HG03460 (cell line): ENCODE measurements at regions not wholly inside any gene's neighbourhood (a gene's known extent, or its start where the extent isn't known, plus 50 kb on each side); places are given as distances from the start of the nearest gene placed in this dataset.
"Not testable (repeated sequence)": the region's sequence is repeated elsewhere in the genome, so short reads cannot be mapped to it uniquely, and the experiment has no call there.

Experiments used
- ATAC-seq: cut with Tn5 transposase; IDR thresholded peaks from one replicate; pipeline ENCODE4 v1.9.1; 2021; ENCODE audit not compliant: unreplicated experiment

DNA sequence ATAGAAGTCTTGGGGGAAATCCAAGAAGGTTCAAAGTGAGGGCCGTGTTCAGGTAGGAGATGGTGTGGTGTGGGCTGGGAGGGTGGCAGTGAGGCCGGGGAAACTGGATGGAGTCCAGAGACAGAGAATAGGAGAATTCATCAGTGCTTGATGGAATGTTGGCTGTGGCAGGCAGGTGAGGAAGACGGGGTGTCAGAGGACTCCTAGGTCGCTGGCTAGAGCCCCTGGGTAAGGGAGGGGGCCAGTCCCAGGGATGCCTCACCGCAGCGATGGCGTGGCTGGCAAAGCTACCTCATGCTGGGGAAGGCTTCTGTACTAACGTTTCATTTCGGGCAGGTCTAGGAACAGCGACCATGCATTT lies 373.0 kb downstream of the RPS24 start:
- no peak for ATAC-seq

DNA sequence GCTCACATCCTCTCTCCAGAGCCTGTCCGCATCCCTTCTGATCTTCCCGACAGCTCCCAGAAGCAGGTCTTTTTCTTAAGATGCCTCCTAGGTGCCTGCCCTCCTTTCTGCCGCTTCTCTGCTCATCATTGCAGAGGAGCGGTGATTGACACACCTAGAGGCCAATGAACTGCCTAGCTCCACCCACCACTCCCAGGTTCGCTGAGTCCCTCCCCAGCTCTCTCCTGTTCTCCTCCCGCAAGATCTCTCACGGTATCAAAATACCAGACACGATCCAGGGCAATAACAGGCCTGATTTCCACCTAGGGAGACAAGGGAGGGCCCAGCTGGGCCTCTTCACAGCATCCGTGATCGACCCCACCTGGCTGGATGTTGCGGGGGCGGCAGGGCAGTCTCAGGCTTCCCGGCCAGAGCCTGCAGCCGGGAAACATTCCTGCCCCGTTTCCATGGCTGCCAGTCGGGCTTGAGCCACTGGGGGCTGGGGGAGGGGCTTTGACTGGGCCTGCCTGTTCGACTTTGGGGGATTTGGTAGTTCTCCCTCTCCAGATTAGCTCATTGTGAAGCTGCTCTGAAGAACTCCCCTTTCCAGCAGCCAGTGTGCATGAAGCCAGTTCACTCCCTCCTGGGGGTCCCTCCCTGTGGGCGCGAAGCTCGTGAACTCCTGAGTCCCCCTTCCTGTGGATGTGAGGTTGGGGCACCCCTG lies 373.5 kb downstream of the RPS24 start:
- peak; percentile 61 for ATAC-seq

DNA sequence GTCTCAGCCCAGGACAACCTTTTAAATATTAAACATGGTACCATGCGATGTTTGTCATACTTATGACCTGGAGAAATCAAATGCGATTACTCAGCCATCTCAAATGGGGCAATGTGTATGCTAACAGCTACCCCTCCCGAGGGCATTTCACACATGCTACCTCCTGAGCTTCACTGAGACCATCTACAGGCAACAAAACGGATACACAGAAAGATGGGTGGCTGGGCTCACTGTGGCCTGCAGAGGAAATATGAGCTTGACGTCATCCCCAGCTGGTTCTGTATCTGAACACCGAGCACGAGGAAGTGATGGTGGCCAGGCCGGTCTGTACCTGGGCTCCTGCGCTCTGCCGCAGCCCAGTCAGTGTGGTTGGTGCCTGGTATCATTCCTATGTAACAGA lies 374.3 kb downstream of the RPS24 start:
- no peak for ATAC-seq

DNA sequence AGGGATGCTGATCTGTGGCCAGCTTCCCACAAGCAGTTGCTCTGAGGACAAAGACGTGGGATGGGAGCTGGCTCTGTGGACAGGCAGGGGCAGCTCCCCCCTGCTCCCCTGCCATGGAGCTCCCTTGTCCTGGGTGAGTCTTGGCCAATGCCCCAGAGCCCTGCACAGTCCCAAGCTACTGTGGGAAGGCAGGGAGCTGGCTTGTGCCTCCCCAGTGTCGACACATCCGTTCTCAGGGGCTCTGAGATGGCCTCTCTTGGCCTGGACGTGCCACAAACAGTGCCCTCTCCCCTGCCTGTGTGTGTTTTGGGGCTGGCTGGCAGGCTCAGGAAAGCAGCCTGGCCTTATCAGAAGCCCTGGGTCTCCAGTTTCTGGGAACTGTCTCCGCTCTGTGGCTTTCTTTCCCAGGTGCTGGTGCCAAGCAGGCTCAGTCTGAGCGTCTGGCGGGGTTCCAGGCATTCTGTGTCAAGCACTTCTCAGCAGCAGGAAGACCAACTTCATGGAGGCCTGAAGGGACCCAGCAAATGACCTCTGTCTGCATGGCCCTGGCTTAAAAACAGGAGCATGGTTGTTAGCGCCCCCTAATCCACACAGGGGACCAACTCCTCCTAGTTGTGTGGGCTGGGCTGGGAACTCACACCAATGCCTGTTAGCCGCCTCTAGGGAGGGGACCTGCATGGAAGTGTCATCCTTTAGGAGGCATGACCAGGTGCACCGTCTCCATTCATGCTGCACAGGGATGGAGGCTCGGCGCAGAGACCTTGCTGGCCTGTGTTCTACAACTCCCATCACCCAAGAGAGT lies 375.2 kb downstream of the RPS24 start:
- no peak for ATAC-seq

DNA sequence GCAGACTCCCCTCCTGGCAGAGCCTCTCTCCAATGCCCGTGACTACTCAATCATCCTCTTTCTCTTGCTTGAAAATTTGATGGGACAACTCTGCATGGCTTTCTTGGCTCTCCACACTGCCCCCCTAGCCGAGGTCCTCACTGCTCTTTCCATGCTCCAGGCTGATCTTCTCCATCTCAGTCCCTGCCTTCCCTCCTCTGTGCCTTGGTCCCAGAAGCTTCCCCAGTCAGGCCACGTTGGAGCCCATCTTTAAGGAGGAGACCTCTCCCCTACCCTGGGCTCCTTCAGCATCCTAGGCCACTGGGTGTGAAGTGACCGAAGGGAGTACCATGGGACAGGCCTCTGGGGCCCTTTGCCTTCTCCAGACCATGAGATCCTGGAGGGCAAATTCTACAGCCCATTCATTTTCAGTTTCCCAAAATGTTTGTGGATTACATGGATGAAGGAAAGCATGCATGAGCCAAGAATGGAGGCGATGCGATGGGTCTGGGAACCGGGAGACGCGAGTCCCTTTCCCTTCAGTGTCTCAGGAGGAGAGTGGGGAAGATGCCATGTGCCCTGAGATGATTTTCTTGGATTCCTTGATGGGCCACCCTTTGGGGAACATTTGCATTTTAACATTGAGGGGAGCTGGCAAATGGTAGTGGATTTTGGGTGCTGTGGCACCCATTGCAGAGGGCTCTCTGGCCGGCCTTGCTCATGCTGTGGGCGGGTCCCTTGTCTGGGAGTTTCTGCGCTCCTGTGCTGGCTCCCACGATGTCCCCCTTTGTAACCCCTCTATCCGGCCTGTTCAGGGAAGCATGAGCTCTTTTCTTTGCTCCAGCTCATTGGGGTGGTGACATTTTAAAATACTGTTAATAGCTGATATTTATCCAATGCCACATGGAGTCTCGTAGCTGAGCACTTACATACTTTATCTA lies 376.6 kb downstream of the RPS24 start:
- no peak for ATAC-seq

DNA sequence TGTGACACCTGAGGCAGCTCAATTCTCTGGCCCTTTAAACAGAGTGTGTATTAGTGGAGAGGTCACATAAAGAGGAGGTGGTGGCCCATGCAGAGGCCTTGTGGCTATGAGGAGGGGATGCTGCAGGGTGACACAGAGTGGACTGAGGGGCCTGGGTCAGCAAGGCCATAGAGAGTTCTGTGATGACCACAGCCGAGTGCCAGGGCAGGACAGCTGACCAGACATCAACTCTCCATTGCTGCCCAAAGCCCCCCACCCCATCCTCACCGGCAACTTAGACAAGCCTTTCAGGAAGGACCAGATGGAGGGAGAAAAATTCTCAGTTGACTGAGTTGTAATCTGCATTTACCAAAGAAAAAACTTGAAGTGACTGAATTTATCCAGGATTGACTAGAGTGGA lies 378.1 kb downstream of the RPS24 start:
- no peak for ATAC-seq

DNA sequence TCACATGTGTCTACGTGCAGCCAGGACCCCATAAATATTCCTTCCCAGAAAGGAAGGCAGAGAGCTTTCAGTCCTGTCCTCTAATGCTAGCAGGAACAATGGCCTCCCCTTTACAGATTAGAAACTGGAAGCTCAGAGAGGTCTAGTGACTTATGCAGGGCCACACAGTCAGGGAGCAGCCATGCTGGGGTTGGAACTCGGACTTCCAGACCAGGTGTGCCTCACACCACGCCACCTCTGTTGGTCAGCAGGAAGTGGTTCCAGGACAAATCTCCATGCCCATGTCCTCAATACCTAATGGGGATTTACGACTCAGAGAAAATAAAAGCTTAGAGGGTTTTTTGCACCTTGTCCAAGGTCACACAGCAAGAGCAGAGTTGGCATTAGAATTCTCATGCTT lies 378.9 kb downstream of the RPS24 start:
- ATAC-seq, result no peak

DNA sequence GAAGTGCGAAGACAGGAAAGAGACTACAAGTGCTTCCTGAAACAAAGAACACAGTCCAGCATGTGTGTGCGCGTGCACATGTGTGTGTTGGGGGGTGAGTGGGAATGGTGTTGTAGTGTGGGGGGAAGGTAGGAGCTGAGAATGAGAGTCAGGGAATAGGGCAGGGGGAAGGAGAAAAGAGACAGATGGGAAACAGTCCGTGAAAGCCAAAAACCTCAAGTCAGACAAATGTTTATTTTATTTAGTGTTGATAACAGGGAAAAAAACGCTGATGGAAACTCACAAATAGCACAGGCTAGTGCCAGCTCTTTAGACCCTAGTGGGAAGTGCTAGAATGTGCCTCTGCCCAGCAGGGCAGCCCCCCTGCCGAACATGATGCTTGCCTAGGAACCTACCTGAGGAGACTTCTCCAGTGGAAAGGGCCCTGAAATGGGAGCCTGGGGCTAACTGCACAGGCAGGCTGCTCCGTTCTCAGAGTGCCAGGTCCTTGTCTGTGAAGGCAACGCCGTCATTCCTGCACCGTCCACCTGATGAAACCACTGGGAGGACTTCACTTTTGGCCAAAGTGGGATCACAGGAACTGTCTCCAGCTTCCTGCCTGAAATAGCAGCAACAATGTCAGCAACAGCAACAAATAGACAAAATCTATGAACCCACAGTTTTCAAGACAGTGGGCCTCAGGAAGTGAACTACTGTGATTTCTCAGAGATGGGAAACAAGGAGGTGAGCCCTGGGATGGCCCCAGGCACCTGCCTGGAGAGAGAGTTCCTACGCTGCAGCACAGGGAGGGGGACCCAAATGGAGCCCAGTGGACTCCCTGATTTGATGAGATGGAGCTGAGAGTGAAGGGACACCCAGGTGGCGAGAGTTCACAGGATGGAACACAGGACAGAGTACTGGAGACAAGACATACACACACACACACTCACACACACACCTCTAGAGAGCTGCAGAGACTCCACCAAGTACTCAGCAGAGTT lies 379.7 kb downstream of the RPS24 start:
- ATAC-seq, result no peak

DNA sequence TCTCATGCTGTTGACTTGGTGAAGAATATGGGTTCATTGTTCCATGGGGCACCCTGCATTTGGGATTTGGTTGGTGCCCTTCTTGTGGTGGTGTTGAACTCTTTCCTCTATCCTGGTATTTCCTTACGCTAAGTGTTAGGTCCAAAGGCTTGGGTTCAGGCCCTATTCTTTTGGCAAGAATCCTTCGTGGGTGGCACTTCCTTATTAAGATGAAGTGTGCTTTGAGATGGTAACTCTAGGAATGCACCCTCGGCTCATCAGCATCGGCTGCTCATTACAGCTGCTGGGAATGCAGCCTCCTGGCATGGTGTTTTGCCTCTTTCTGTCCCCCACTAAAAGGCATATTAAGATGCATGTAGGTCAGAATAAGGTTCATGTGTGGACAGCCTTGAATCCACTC lies 380.7 kb downstream of the RPS24 start:
- ATAC-seq, result no peak

DNA sequence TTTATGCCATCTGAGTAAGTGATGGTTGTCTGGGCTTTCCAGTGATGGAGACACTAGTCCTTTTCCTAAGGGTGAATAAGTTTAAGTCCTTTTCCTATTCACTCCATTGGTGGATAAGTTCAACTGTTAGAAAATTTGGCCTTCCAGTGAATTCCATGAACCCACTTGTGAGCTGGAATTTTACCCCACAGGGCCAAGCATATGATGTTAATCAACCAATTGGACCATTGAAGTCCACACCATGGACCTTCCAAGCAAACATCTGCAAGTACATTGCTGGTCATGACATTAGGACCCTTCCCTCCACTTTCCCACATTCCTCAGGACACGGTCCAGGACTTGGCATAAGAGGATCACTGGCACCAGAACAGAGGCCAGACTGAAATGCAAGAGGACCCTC lies 381.4 kb downstream of the RPS24 start:
- ATAC-seq, result no peak

DNA sequence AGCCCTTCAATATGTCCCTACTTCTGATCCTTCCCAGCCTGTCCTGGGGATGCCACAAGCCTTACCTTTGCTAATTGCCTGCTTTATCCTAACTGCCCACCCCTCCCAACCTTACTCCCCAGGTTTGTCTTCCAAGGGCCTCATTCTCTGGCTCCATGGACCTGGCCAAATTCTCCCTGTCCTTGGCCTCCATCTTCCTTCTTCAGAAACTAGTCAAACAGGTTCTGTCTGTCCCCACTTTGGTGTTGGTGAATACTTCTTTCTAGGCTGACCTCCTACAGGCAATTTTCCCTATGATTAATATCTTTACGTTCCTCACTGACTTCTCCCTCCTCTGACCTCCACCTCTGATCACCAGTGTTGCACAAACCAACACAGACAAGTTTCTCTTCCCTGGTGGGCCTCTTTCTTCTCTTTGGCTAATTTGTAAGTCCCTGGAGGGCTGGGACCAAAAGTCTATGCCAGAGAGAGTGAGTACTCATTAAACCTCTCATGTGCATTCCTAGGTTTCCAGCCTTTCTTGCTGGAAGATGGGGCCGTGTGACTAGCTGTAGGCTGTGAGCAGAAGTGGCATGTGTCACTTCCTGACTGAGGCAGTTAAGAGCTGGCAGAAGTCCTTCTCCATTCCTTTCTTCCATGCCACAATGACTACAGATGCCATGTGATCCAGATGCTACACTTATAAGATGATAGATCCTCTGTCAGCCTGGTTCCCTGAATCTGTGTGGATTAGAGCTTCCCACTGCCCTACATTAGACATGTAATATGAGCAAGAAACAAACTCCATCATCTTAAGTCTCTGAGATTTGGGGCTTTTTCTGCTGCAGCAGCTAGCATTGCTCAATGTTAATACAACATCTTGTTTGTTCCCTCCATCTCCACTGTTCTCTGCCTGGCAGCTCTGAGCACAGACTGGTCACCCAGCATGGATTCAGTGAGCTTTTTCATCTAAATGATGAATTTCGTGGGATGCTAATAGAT lies 382.7 kb downstream of the RPS24 start:
- no peak for ATAC-seq

DNA sequence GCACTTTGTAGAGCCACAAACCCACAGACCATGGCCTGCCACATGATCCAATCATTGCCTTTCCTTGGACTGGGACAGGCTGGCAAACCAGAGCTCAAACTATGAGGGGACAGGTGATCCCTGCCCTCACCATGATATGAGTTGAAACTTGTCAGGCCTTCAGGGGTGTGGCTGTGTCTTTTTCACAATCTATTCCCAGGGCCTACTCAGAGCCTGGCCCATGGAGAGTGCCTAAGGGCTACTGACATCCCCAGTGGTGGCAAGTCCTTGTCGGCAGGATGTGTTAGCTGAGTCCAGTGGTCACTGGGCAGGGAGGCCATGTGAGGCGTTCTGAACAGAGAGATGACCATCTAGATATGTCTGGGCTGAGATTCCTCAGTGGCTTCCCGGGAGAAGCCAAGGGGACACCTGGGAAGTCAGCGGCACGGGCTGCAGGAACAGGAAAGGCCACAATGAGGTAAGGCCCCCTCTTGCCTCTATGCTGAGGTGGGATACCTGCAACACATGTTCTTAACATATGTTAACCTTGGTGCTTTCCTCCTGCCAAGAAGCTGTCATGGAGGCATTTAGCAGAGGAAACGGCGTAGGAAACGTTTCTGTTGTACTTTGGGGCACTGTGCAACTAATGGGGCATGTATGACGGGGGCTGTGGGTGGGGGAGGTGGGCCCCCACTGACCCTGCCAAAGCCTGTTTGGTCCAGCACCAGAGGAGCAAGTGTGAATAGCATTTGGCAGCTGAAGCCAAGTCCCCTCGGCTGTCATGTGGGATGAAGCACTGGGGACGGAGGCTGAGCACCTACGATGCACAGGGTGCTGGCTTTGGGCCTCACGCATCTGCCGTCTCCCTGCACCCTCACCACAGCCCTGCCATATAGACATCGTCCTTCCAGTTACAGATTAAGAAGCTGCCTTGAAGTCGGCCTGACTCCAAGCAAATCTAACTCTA lies 384.0 kb downstream of the RPS24 start:
- ATAC-seq, result no peak

DNA sequence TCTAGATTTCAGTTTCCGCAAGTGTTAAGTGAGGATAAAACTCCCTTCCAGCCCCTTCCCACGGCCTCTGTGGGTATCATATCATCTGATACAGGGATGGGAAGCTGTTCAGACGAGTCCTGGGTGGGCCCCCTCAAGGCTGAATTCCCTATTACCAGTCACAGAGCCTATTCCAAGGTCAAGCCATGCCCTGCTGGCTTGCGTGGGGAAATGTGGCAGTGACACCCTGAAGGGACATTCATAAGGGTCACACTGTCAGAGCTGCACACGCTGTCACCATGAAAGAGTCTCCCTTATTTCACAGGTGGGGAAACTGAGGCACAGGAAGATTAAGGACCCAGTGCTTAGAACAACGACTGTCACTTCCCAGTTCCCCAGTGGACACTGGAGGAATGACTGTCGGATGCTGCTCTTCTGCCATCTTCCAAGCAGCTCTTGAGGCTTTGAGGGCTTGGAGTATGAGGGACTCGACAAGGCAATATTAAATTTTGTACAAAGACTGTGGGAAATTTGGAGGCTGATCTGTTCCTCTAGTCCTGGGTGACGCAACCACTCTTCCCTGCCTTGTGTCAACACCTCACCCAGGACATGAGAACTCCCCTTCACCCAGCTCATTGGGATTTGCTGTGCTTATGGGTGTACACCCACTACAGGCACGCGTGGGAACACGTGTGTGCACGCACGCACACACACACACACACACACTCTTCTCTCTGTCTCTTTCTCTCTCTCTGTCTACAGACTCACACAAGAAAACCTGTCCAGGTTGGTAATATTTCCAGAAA lies 386.0 kb downstream of the RPS24 start:
- ATAC-seq, result no peak

DNA sequence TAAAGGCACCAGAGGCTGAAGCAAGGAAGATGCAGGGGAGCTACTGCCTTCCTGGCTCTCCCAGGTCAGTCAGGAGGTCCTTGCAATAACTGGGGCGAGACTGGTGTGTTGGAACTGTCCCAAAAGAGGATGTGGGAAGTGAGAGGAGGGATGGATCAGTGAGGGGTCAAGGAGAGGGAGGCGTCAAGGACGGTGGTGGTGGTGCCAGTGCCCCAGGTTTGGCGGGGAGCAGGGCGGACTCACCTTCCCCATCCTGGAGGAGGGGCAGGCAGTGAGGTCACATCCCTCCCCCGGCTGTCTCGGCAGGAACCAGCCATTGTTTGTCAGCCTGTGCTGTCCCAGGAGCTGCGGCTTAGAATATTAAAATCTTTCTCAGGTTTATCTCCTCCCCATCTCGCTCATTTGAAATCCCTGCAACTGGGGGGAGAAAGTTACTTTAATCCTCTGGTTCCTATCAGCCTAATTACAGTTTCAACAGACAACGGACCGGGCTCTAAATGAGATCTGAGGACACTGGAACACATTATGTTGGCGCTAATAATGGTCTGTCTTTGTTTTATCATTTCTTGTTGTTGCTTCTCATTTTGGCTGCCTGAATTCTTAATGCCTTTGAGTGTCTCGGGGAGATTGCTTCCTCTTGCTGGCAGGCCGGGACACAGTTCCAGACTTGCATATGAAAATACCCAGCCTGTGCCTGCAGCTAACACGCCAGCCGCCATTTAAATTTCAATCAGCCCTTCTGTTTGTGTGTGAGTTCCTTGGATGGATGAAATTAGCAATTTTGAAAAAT lies 387.5 kb downstream of the RPS24 start:
- no peak for ATAC-seq

DNA sequence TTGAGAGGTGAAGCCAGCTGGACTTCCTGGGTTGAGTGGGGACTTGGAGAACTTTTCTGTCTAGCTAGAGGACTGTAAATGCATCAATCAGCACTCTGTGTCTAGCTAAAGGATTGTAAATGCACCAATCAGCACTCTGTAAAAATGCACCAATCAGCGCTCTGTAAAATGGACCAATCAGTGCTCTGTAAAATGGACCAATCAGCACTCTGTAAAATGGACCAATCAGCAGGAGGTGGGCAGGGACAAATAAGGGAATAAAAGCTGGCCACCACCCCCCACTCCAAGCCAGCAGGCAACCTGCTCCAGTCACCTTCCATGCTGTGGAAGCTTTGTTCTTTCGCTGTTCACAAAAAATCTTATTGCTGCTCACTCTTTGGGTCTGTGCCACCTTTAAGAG lies 390.4 kb downstream of the RPS24 start:
- ATAC-seq, result not testable (repeated sequence)

DNA sequence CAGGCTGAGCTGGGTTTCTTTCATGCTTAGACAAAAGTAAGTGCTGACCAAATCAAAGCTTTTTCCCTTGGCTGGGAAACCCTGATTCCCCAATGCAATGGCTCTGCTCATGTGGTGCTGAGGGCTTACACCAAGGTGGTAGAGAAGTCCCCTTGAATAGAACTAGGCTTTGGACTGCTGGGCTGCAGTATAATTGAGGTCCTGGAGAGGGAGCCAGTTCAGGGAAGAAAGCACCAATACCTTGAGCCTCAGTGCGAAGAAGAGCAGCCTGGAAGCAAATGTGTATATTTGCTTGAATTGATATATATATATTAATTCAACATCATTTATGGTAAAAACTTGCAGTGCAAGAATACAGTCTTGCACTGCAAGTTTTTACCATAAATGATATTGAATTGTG lies 391.1 kb downstream of the RPS24 start:
- ATAC-seq, result no peak

DNA sequence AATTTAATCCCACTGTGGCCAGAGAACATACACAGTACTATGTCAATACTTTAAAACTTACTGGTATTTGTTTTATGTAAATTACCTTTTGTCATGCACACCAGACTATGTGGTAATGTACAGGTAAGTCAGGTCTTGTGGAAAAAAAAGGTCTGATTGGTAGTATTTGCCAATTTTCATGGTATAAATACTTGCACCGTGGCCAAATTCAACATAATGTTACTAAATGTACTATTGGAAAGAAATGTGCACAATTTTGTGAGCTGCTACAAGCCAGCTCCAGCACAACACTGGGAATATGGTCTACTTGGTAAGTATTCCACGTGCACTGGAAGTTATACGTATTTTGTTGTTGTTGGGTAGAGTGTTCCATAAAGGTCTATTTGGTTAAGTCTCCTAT lies 392.5 kb downstream of the RPS24 start:
- no peak for ATAC-seq
